Transverse colon (tissue), 4 donors: ENCODE measurements at regions not wholly inside any gene's neighbourhood (a gene's known extent, or its start where the extent isn't known, plus 50 kb on each side); places are given as distances from the start of the nearest gene placed in this dataset.

Source experiments
- POLR2A ChIP-seq: fragments of 450-650 bp; IDR thresholded peaks from one replicate; pipeline ENCODE4 v1.6.1; 2016; ENCODE audit warnings: antibody characterized with exemption, mild to moderate bottlenecking, moderate library complexity
- POLR2AphosphoS5 ChIP-seq, 3 donors: sonication (generic); formaldehyde crosslinking; IDR thresholded peaks; one replicate each; pipeline ENCODE4 v1.6.1; 2016; ENCODE audit warnings: antibody characterized with exemption in 3 of 3
- TF ChIP-seq, protein P1 (sequence below), 5 experiments: fragments of 200-600 bp in 3 of 5; fragments of 450-650 bp in 2 of 5; sonication (generic) in 3 of 5; IDR thresholded peaks; 1 replicate in 2 of 5; 2 replicates in 3 of 5; pipeline ENCODE4 v1.5.1; 2016 to 2017; ENCODE audit warnings: antibody characterized with exemption in 5 of 5, inconsistent platforms in 3 of 5, mild to moderate bottlenecking in 2 of 5, moderate library complexity in 1 of 5

DNA sequence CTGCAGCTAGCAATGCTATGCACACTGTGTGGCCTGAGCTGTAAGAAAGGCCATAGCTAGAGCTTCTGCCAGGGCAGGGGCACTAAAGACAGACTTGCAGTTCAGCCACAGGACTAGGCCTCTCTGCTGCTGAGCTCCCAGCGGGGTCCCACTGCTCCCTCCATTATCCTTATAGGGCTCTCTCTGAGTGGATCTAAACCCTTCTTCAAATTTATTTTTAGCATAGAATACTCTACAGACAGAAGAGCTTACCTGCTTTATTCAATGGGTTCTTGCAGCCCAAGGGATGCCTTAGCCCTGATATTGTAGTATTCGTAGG, 100.9 kb upstream of the MLN start:
- TF ChIP-seq POLR2AphosphoS5 (IDR thresholded peaks at IDR 0.05) (no peak), POLR2A (no peak)
- TF ChIP-seq, protein P1, sequence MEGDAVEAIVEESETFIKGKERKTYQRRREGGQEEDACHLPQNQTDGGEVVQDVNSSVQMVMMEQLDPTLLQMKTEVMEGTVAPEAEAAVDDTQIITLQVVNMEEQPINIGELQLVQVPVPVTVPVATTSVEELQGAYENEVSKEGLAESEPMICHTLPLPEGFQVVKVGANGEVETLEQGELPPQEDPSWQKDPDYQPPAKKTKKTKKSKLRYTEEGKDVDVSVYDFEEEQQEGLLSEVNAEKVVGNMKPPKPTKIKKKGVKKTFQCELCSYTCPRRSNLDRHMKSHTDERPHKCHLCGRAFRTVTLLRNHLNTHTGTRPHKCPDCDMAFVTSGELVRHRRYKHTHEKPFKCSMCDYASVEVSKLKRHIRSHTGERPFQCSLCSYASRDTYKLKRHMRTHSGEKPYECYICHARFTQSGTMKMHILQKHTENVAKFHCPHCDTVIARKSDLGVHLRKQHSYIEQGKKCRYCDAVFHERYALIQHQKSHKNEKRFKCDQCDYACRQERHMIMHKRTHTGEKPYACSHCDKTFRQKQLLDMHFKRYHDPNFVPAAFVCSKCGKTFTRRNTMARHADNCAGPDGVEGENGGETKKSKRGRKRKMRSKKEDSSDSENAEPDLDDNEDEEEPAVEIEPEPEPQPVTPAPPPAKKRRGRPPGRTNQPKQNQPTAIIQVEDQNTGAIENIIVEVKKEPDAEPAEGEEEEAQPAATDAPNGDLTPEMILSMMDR (IDR thresholded peaks at IDR 0.05): no peak
